COLO668 (cell line): ENCODE measurements at regions not wholly inside any gene's neighbourhood (a gene's known extent, or its start where the extent isn't known, plus 50 kb on each side); places are given as distances from the start of the nearest gene placed in this dataset.

ENCODE experiments used
- DNase-seq: peaks from one replicate; lab custom pipeline; 2025; ENCODE audit not compliant: unreplicated experiment; lab: John Stamatoyannopoulos, UW

GRCh38 chr18:67621906-67622305, 105.4 kb upstream of the DSEL start:
- DNase-seq, result no peak

- DNase-seq, result no peak
Measured at GRCh38 chr18:67621049-67621713, 104.7 kb upstream of the DSEL start.

GRCh38 chr18:67618061-67618460, 101.5 kb upstream of the DSEL start:
- DNase-seq, result no peak

DNA sequence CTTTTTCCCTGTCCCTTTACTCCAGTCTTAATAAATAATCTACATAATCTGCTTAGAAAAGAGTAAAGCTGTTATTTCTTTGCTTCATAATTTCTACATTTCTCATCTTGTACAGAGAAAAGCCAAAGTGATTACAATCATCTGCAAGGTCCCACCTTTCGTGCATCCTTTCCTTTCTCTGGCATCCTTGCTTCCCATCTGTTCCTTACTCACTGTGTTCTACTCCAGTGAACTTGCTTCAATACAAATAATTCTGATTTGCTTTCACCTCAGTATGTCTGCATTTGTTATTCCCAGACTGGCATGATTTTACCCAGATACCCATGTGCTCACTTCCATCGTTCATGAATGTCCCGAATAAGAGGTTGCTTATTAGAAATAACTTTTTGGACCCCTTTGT, 99.4 kb upstream of the DSEL start:
- DNase-seq, result no peak

GRCh38 chr18:67613731-67614130, 97.2 kb upstream of the DSEL start:
- no peak for DNase-seq

- no peak for DNase-seq
Measured at GRCh38 chr18:67612281-67612680, 95.8 kb upstream of the DSEL start.

- no peak for DNase-seq
Measured at GRCh38 chr18:67608615-67609273, 92.2 kb upstream of the DSEL start.

GRCh38 chr18:67608191-67608590, 91.7 kb upstream of the DSEL start:
- no peak for DNase-seq

GRCh38 chr18:67600181-67601180, 84.0 kb upstream of the DSEL start:
- DNase-seq, result no peak

DNA sequence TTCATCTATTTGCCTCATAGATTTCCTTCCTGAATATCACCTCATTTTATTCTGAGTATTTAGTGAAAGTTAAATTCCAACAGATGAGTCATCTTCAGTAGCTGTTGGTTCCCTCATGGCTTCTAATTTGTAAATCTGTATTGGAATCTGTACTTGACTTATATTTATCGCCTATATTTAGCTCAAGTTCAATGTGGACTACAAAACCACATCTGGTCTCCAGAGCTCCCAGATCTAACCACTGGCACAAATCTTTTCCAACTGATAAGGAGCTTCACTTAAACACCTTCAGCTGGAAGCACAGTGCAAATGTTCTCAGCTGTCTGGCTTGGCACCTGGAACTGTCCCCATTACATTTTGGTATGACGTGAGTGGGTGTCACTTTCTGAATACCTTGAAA, 82.8 kb upstream of the DSEL start:
- no peak for DNase-seq

- DNase-seq, result no peak
Measured at GRCh38 chr18:67597759-67598158, 81.2 kb upstream of the DSEL start.

DNA sequence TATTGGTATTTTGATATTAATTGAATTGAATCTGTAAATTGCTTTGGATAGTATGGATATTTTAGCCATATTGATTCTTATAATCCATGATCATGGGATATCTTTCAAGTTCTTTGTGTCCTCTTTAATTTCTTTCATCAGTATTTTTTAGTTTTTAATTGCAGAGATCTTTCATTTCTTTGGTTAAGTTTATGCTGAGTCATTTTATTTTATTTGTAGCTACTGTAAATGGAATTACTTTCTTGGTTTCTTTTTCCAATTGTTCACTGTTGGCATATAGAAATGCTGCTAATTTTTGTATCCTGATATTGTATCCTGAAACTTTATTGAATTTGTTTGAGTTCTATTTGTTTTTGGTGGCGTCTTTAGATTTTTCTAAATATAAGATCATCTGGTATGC, 79.5 kb upstream of the DSEL start:
- DNase-seq, result no peak

- DNase-seq, result no peak
Measured at GRCh38 chr18:67590571-67591141, 74.1 kb upstream of the DSEL start.

DNA sequence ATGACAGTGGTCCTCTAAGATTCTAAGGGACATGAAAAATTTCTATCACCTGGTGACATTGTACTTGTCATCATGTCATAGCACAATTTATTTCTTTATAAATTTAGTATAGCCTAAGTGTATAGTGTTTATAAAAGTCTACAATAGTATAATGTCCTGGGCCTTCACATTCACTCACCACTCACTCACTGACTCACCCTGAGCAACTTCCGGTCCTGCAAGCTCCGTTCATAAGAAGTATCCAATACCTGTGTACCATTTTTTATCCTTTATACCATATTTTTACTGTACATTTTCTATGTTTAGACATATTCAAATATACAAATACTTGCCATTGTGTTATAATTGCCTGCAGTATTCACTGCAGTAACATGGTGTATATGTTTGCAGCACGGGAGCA, 72.8 kb upstream of the DSEL start:
- DNase-seq, result no peak

GRCh38 chr18:67586101-67586500, 69.6 kb upstream of the DSEL start:
- no peak for DNase-seq

GRCh38 chr18:67583621-67584020, 67.1 kb upstream of the DSEL start:
- DNase-seq, result no peak

GRCh38 chr18:67582488-67582887, 66.0 kb upstream of the DSEL start:
- DNase-seq, result no peak

DNA sequence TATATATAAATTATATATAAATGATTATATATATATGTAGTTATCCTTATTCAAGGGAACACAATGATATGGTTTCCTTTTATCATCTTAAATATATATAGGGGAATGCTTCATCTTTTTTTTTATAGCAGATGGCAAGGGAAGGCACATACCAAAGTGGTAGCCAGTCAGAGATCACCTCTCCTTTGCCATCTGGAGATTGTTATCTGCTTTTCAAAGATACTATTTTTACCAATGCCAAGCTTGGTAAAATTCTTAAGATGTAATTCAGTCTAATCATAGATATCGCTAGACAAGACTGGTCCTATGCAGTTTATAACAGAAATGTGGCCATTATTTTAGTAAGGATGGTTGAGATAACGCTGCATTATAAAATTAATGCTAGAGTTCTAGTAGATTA, 64.7 kb upstream of the DSEL start:
- no peak for DNase-seq

GRCh38 chr18:67577386-67577785, 60.9 kb upstream of the DSEL start:
- DNase-seq, result no peak

DNA sequence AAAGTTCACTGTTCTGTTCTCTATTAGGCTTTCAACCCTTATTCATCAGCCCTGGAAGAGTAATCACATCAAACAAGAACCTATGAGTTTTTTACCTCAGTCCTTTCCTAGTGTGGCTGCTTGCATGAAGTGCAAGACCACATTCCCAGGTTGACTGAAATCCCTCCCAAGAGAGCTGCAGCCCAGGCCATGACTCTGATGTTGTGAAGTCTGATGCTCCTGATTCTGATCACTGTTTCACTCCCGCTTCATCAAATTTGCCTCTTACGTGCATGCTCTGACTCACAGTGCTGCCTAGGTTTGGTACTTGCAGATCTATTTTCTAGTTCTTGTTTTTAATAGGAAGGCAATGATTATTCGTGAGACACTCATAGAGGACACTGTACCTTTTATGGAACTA, 58.2 kb upstream of the DSEL start:
- DNase-seq, result no peak

- DNase-seq, result no peak
Measured at GRCh38 chr18:67568166-67568565, 51.6 kb upstream of the DSEL start.
